ENCODE measurements at regions not wholly inside any gene's neighbourhood (a gene's known extent, or its start where the extent isn't known, plus 50 kb on each side); places are given as distances from the start of the nearest gene placed in this dataset.

GRCh38 chr2:17322461-17322860 lies 195.8 kb downstream of the RAD51AP2 start:
- Histone ChIP-seq H3K9ac (ENCODE audit: low read length) (no peak overlapping the region), H3K4me3 (ENCODE audit: low read length) (no peak overlapping the region), H3K4me1 (ENCODE audit: control insufficient read depth, low read depth, low read length) (no peaks in the 10 kb centered on the region), H3K56ac (ENCODE audit: low read length) (no peak overlapping the region), H3K23ac (ENCODE audit: low read length) (no peak overlapping the region), H3K4ac (ENCODE audit: low read depth, low read length) (no peak overlapping the region), H2BK15ac (replicated peaks; ENCODE audit: low read depth) (no peak overlapping the region), H3K27ac (ENCODE audit: low read depth, low read length) (no peak overlapping the region), H3K27me3 (ENCODE audit: insufficient read depth, low read length, poor library complexity) (no peaks in the 10 kb centered on the region), H3K4me2 (ENCODE audit: low read length) (no peak overlapping the region), H3K79me1 (ENCODE audit: low read length) (no peaks in the 10 kb centered on the region), H2AK5ac (ENCODE audit: low read length) (no peak overlapping the region), H3K18ac (ENCODE audit: low read length) (no peak overlapping the region), H4K8ac (ENCODE audit: low read depth, low read length) (no peak overlapping the region), H2BK120ac (ENCODE audit: low read depth, low read length) (no peak overlapping the region), H3K36me3 (ENCODE audit: control insufficient read depth, insufficient read depth, low read length) (no peaks in the 10 kb centered on the region), H2BK5ac (ENCODE audit: low read length) (no peak overlapping the region), H4K5ac (ENCODE audit: low read length) (no peak overlapping the region), H3K79me2 (ENCODE audit: control insufficient read depth, insufficient read depth, low read length) (no peaks in the 10 kb centered on the region)
- no peak for DNase-seq
- no CpG with 5 or more reads among the region's 2 CpGs for WGBS (ENCODE audit: extremely low coverage, insufficient coverage, low lambda C conversion rate)

- no peak overlapping the region for H2BK5ac ChIP-seq (ENCODE audit: low read length)
- H3K36me3 ChIP-seq (ENCODE audit: control insufficient read depth, insufficient read depth, low read length): no peaks in the 10 kb centered on the region
- no peaks in the 10 kb centered on the region for H3K4me1 ChIP-seq (ENCODE audit: control insufficient read depth, low read depth, low read length)
- H3K18ac ChIP-seq (ENCODE audit: low read length): no peak overlapping the region
- H3K4me2 ChIP-seq (ENCODE audit: low read length): no peak overlapping the region
- H3K56ac ChIP-seq (ENCODE audit: low read length): no peak overlapping the region
- H3K79me2 ChIP-seq (ENCODE audit: control insufficient read depth, insufficient read depth, low read length): no peaks in the 10 kb centered on the region
- H3K4ac ChIP-seq (ENCODE audit: low read depth, low read length): no peak overlapping the region
- no peak for DNase-seq
- no peak overlapping the region for H2BK120ac ChIP-seq (ENCODE audit: low read depth, low read length)
- no peak overlapping the region for H2BK15ac ChIP-seq (replicated peaks; ENCODE audit: low read depth)
- no peak overlapping the region for H4K5ac ChIP-seq (ENCODE audit: low read length)
- H3K4me3 ChIP-seq (ENCODE audit: low read length): no peak overlapping the region
- no peak overlapping the region for H3K23ac ChIP-seq (ENCODE audit: low read length)
- H3K9ac ChIP-seq (ENCODE audit: low read length): no peak overlapping the region
- H4K8ac ChIP-seq (ENCODE audit: low read depth, low read length): no peak overlapping the region
- no peak overlapping the region for H3K27ac ChIP-seq (ENCODE audit: low read depth, low read length)
- H2AK5ac ChIP-seq (ENCODE audit: low read length): no peak overlapping the region
- no peaks in the 10 kb centered on the region for H3K79me1 ChIP-seq (ENCODE audit: low read length)
- no peaks in the 10 kb centered on the region for H3K27me3 ChIP-seq (ENCODE audit: insufficient read depth, low read length, poor library complexity)
These were observed 199.2 kb downstream of the RAD51AP2 start for GRCh38 chr2:17319090-17319489.

GRCh38 chr2:17318013-17318412 lies 200.2 kb downstream of the RAD51AP2 start:
- Histone ChIP-seq H2AK5ac (ENCODE audit: low read length) (no peak overlapping the region), H4K5ac (ENCODE audit: low read length) (no peak overlapping the region), H3K79me2 (ENCODE audit: control insufficient read depth, insufficient read depth, low read length) (no peaks in the 10 kb centered on the region), H2BK5ac (ENCODE audit: low read length) (no peak overlapping the region), H3K4me1 (ENCODE audit: control insufficient read depth, low read depth, low read length) (no peaks in the 10 kb centered on the region), H3K9ac (ENCODE audit: low read length) (no peak overlapping the region), H4K8ac (ENCODE audit: low read depth, low read length) (no peak overlapping the region), H3K27me3 (ENCODE audit: insufficient read depth, low read length, poor library complexity) (no peaks in the 10 kb centered on the region), H3K79me1 (ENCODE audit: low read length) (no peaks in the 10 kb centered on the region), H2BK15ac (replicated peaks; ENCODE audit: low read depth) (no peak overlapping the region), H3K27ac (ENCODE audit: low read depth, low read length) (no peak overlapping the region), H3K4me3 (ENCODE audit: low read length) (no peak overlapping the region), H3K23ac (ENCODE audit: low read length) (no peak overlapping the region), H2BK120ac (ENCODE audit: low read depth, low read length) (no peak overlapping the region), H3K36me3 (ENCODE audit: control insufficient read depth, insufficient read depth, low read length) (no peaks in the 10 kb centered on the region), H3K18ac (ENCODE audit: low read length) (no peak overlapping the region), H3K4ac (ENCODE audit: low read depth, low read length) (no peak overlapping the region), H3K4me2 (ENCODE audit: low read length) (no peak overlapping the region), H3K56ac (ENCODE audit: low read length) (no peak overlapping the region)
- WGBS (ENCODE audit: extremely low coverage, insufficient coverage, low lambda C conversion rate): no CpG with 5 or more reads among the region's 2 CpGs
- DNase-seq: no peak

- no peak overlapping the region for H3K4me3 ChIP-seq (ENCODE audit: low read length)
- no peaks in the 10 kb centered on the region for H3K36me3 ChIP-seq (ENCODE audit: control insufficient read depth, insufficient read depth, low read length)
- no peaks in the 10 kb centered on the region for H3K4me1 ChIP-seq (ENCODE audit: control insufficient read depth, low read depth, low read length)
- no peak overlapping the region for H3K4ac ChIP-seq (ENCODE audit: low read depth, low read length)
- H3K9ac ChIP-seq (ENCODE audit: low read length): no peak overlapping the region
- no peak overlapping the region for H3K27ac ChIP-seq (ENCODE audit: low read depth, low read length)
- no peaks in the 10 kb centered on the region for H3K79me1 ChIP-seq (ENCODE audit: low read length)
- H3K4me2 ChIP-seq (ENCODE audit: low read length): no peak overlapping the region
- no CpG with 5 or more reads among the region's 5 CpGs for WGBS (ENCODE audit: extremely low coverage, insufficient coverage, low lambda C conversion rate)
- no peak overlapping the region for H2BK5ac ChIP-seq (ENCODE audit: low read length)
- no peak for DNase-seq
- H3K27me3 ChIP-seq (ENCODE audit: insufficient read depth, low read length, poor library complexity): no peaks in the 10 kb centered on the region
- H2AK5ac ChIP-seq (ENCODE audit: low read length): no peak overlapping the region
- no peaks in the 10 kb centered on the region for H3K79me2 ChIP-seq (ENCODE audit: control insufficient read depth, insufficient read depth, low read length)
- H2BK15ac ChIP-seq (replicated peaks; ENCODE audit: low read depth): no peak overlapping the region
- H3K23ac ChIP-seq (ENCODE audit: low read length): no peak overlapping the region
- H4K5ac ChIP-seq (ENCODE audit: low read length): no peak overlapping the region
- H3K18ac ChIP-seq (ENCODE audit: low read length): no peak overlapping the region
- H2BK120ac ChIP-seq (ENCODE audit: low read depth, low read length): no peak overlapping the region
- H4K8ac ChIP-seq (ENCODE audit: low read depth, low read length): no peak overlapping the region
- H3K56ac ChIP-seq (ENCODE audit: low read length): no peak overlapping the region
These were observed 200.7 kb downstream of the RAD51AP2 start for GRCh38 chr2:17317439-17317976.

GRCh38 chr2:17313261-17313660 lies 205.0 kb downstream of the RAD51AP2 start:
- H3K4me1 ChIP-seq (ENCODE audit: control insufficient read depth, low read depth, low read length): no peaks in the 10 kb centered on the region
- H3K79me1 ChIP-seq (ENCODE audit: low read length): no peaks in the 10 kb centered on the region
- no peak overlapping the region for H2BK120ac ChIP-seq (ENCODE audit: low read depth, low read length)
- no peak overlapping the region for H3K27ac ChIP-seq (ENCODE audit: low read depth, low read length)
- no peak overlapping the region for H3K56ac ChIP-seq (ENCODE audit: low read length)
- no peak overlapping the region for H2BK5ac ChIP-seq (ENCODE audit: low read length)
- H2BK15ac ChIP-seq (replicated peaks; ENCODE audit: low read depth): no peak overlapping the region
- H4K8ac ChIP-seq (ENCODE audit: low read depth, low read length): no peak overlapping the region
- no peak overlapping the region for H3K9ac ChIP-seq (ENCODE audit: low read length)
- no CpG with 5 or more reads among the region's 4 CpGs for WGBS (ENCODE audit: extremely low coverage, insufficient coverage, low lambda C conversion rate)
- no peak overlapping the region for H3K23ac ChIP-seq (ENCODE audit: low read length)
- H2AK5ac ChIP-seq (ENCODE audit: low read length): no peak overlapping the region
- no peaks in the 10 kb centered on the region for H3K27me3 ChIP-seq (ENCODE audit: insufficient read depth, low read length, poor library complexity)
- H3K79me2 ChIP-seq (ENCODE audit: control insufficient read depth, insufficient read depth, low read length): no peaks in the 10 kb centered on the region
- H3K4me2 ChIP-seq (ENCODE audit: low read length): no peak overlapping the region
- no peak overlapping the region for H4K5ac ChIP-seq (ENCODE audit: low read length)
- no peak overlapping the region for H3K4ac ChIP-seq (ENCODE audit: low read depth, low read length)
- no peak for DNase-seq
- no peaks in the 10 kb centered on the region for H3K36me3 ChIP-seq (ENCODE audit: control insufficient read depth, insufficient read depth, low read length)
- H3K18ac ChIP-seq (ENCODE audit: low read length): no peak overlapping the region
- H3K4me3 ChIP-seq (ENCODE audit: low read length): no peak overlapping the region

- H2BK5ac ChIP-seq (ENCODE audit: low read length): no peak overlapping the region
- no peak overlapping the region for H2BK15ac ChIP-seq (replicated peaks; ENCODE audit: low read depth)
- no peaks in the 10 kb centered on the region for H3K79me2 ChIP-seq (ENCODE audit: control insufficient read depth, insufficient read depth, low read length)
- no peak overlapping the region for H2BK120ac ChIP-seq (ENCODE audit: low read depth, low read length)
- WGBS (ENCODE audit: extremely low coverage, insufficient coverage, low lambda C conversion rate): no CpG with 5 or more reads among the region's 1 CpG
- H4K8ac ChIP-seq (ENCODE audit: low read depth, low read length): no peak overlapping the region
- H3K9ac ChIP-seq (ENCODE audit: low read length): no peak overlapping the region
- no peak overlapping the region for H4K5ac ChIP-seq (ENCODE audit: low read length)
- H3K4me2 ChIP-seq (ENCODE audit: low read length): no peak overlapping the region
- no peaks in the 10 kb centered on the region for H3K4me1 ChIP-seq (ENCODE audit: control insufficient read depth, low read depth, low read length)
- H3K23ac ChIP-seq (ENCODE audit: low read length): no peak overlapping the region
- no peaks in the 10 kb centered on the region for H3K36me3 ChIP-seq (ENCODE audit: control insufficient read depth, insufficient read depth, low read length)
- DNase-seq: no peak
- H3K4me3 ChIP-seq (ENCODE audit: low read length): no peak overlapping the region
- H3K18ac ChIP-seq (ENCODE audit: low read length): no peak overlapping the region
- H3K4ac ChIP-seq (ENCODE audit: low read depth, low read length): no peak overlapping the region
- H3K27ac ChIP-seq (ENCODE audit: low read depth, low read length): no peak overlapping the region
- no peaks in the 10 kb centered on the region for H3K27me3 ChIP-seq (ENCODE audit: insufficient read depth, low read length, poor library complexity)
- no peak overlapping the region for H3K56ac ChIP-seq (ENCODE audit: low read length)
- H2AK5ac ChIP-seq (ENCODE audit: low read length): no peak overlapping the region
- no peaks in the 10 kb centered on the region for H3K79me1 ChIP-seq (ENCODE audit: low read length)
These were observed 206.3 kb downstream of the RAD51AP2 start for GRCh38 chr2:17311771-17312511.

Data from mesendoderm (in vitro differentiated cells).